RWPE1 (cell line): ENCODE measurements at regions not wholly inside any gene's neighbourhood (a gene's known extent, or its start where the extent isn't known, plus 50 kb on each side); places are given as distances from the start of the nearest gene placed in this dataset.

ENCODE experiments used
- CTCF ChIA-PET: fragments of 350-600 bp; sonication (Branson Sonifier 250); formaldehyde crosslinking; extraction: SDS; loops from one replicate; lab custom pipeline; 2021; lab: Yijun Ruan, JAX
- POLR2A ChIA-PET: fragments of 400-600 bp; formaldehyde crosslinking; extraction: SDS; loops from one replicate; lab custom pipeline; 2020; ENCODE audit warnings: antibody characterized with exemption; ENCODE audit not compliant: low non-redundant PET; lab: Yijun Ruan, JAX
- DNase-seq: peaks from one replicate; pipeline ENCODE4 v3.0.0; 2012; ENCODE audit warnings: low spot score
- H3K27ac ChIP-seq: fragments of 450-650 bp; 2 replicates; pipeline ENCODE4 v1.5.1; 2017
- CTCF ChIP-seq: fragments of 450-650 bp; conservative IDR thresholded peaks from 2 replicates; pipeline ENCODE4 v1.5.1; 2017; ENCODE audit warnings: low read depth, mild to moderate bottlenecking

GRCh38 chr12:34603382-34604035, 581.2 kb downstream of the ALG10 start:
- POLR2A ChIA-PET, result no interaction called here
- no peak for TF ChIP-seq CTCF
- CTCF ChIA-PET, result no interaction called here
- no peak overlapping the region for H3K27ac ChIP-seq
- DNase-seq, result no peak

DNA sequence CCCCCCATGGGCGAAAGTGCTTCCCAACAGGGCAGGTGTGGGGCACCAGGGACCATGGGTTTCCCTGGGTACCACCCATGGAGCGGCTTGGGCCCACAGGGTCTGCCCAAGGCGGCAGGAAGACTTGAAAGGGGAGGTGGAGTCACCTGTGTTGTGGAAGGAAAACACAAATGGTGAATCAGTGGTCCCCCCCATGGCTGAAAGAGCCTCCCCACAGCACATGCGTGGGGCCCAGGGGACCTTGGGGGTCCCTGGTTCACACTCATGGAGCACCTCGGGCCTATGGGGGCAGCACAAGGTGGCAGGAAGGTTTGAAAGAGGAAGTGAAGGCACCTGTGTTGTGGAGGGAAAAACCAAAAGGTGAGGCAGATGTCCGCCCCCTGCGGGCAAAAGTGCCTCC, 581.9 kb downstream of the ALG10 start:
- TF ChIP-seq CTCF, result no peak
- POLR2A ChIA-PET, result no interaction called here
- DNase-seq, result no peak
- no peak overlapping the region for H3K27ac ChIP-seq
- CTCF ChIA-PET, result no interaction called here

DNA sequence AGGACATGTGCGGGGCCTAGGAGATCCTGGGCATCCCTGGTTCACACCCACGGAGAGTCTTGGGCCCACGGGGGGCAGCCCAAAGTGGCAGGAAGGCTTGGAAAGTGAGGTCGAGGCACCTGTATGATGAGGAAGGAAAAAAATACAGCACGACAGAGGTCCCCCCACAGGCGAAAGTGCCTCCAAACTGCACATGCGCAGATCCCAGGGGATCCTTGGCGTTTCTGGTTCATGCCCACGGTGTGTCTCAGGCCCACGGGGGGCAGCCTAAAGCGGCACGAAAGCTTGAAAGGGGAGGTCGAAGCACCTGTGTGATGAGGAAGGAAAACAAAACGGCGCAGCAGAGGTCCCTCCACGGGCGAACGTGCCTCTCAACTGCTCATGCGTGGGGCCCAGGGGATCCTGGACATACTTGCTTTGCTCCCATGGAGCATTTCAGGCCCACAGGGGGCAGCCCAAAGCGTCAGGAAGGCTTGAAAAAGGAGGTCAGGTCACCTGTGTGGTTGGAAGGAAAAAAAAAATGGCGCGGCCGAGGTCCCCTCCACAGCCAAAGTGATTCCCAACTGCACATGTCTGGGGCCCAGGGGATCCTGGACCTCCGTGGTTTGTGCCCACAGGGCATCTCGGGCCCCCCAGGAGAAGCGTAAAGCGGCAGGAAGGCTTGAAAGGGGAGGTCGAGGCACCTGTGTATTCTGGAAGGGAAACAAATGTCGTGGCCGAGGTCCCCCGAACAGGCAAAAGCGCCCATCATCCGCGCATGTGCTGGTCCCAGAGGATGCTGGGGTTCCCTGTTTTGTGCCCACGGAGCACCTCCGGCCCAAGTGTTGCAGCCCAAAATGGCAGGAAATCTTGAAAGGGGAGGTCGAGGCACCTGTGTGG, 582.6 kb downstream of the ALG10 start:
- ChIA-PET CTCF (no interaction called here), POLR2A (no interaction called here)
- H3K27ac ChIP-seq, result no peak overlapping the region
- no peak for DNase-seq
- TF ChIP-seq CTCF, result no peak

GRCh38 chr12:34605510-34605887, 583.2 kb downstream of the ALG10 start:
- ChIA-PET CTCF (no interaction called here), POLR2A (no interaction called here)
- no peak for DNase-seq
- TF ChIP-seq CTCF, result no peak
- H3K27ac ChIP-seq, result no peak overlapping the region

DNA sequence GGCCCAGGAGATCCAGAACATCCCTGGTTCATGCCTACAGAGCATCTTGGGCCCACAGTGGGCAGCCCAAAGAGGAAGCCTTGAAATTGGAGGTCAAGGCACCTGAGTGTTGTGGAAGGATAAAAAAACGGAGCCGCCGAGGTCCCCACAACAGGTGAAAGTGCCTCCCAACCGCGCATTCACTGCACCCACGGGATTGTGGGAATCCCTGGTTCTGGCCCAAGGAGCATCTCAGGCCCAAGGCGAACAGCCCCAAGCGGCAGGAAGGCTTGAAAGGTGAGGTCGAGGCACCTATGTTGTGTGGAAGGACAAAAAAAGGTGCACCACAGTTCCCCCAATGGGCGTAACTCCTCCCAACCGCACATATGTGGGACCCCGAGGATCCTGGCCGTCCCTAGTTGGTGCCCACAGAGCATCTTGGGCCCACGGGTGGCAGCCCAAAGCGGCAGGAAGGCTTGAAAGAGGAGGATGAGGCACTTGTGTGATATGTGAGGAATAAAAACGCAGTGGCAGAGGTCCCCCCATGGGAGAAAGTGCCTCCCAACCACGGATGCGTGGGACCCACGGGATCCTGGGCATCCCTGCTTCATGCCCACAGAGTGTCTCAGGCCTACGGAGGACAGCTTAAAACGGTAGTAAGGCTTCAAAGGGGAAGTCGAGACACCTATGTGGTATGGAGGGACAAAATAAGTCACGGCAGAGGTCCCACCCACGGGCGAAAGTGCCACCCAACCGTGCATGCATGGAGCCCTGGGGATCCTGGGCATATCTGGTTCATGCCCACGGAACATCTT, 583.9 kb downstream of the ALG10 start:
- TF ChIP-seq CTCF, result no peak
- no peak overlapping the region for H3K27ac ChIP-seq
- ChIA-PET CTCF (no interaction called here), POLR2A (no interaction called here)
- DNase-seq, result no peak

DNA sequence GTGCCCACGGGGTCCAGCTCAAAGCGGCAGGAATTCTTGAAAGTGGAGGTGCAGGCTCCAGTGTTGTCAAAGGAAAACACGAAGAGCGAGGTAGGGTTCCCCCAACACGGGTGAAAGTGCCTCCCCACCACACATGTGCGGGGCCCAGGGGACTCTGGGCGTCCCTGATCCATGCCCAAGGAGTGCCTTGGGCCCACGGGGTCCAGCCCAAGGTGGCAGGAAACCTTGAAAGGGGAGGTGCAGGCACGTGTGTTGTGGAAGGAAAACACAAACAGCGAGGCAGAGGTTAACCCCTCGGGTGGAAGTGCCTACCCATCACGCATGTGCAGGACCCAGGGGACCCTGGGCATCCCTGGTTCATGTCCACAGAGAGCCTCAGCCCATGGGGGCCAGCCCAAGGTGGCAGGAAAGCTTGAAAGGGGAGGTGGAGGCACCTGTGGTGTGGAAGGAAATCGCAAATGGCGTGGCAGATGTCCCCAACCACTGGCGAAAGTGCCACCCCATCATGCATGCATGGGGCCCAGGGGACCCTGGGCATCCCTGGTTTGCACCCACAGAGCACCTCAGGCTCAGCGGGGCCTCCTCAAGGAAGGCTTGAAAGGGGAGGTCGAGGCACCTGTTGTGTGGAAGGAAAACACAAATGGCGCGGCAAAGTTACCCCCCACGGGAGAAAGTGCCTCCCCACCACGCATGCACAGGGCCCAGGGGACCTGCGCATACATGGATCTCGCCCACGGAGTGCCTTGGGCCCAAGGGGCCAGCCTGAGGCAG, 584.6 kb downstream of the ALG10 start:
- TF ChIP-seq CTCF, result no peak
- POLR2A ChIA-PET, result no interaction called here
- no peak overlapping the region for H3K27ac ChIP-seq
- CTCF ChIA-PET, result no interaction called here
- no peak for DNase-seq
